Uterus (tissue), 2 donors: ENCODE measurements at regions not wholly inside any gene's neighbourhood (a gene's known extent, or its start where the extent isn't known, plus 50 kb on each side); places are given as distances from the start of the nearest gene placed in this dataset.

Experiments used
- POLR2A ChIP-seq, 2 donors: fragments of 450-650 bp; IDR thresholded peaks; one replicate each; pipeline ENCODE4 v1.6.1; 2016; ENCODE audit warnings: antibody characterized with exemption in 2 of 2, mild to moderate bottlenecking in 1 of 2, moderate library complexity in 1 of 2
- TF ChIP-seq, protein P1 (sequence below), 4 experiments: fragments of 200-600 bp in 2 of 4; fragments of 450-650 bp in 2 of 4; sonication (generic) in 2 of 4; IDR thresholded peaks; one replicate each; pipeline ENCODE4 v1.5.1; 2016 to 2019; ENCODE audit warnings: antibody characterized with exemption in 4 of 4, mild to moderate bottlenecking in 2 of 4, moderate library complexity in 1 of 4

DNA sequence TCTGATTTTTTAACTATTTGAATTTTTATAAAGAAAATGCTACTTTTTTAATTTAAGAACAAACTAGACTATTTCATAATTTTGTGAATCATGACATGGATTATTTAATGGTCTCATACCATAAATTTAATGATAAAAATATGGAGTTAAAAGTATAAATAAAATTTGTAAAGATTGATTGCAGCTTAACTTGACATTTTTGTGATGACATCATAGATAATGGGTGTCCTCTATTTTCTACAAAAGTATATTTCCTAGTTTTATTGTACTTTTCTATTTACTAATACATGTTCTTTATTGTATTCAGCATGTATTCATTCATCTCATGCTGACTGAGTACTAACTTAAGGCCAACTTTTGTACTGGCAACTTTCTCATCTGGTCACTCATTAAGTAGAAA is 1096.5 kb downstream of the NR2F1-AS1 start:
- TF ChIP-seq, protein P1, sequence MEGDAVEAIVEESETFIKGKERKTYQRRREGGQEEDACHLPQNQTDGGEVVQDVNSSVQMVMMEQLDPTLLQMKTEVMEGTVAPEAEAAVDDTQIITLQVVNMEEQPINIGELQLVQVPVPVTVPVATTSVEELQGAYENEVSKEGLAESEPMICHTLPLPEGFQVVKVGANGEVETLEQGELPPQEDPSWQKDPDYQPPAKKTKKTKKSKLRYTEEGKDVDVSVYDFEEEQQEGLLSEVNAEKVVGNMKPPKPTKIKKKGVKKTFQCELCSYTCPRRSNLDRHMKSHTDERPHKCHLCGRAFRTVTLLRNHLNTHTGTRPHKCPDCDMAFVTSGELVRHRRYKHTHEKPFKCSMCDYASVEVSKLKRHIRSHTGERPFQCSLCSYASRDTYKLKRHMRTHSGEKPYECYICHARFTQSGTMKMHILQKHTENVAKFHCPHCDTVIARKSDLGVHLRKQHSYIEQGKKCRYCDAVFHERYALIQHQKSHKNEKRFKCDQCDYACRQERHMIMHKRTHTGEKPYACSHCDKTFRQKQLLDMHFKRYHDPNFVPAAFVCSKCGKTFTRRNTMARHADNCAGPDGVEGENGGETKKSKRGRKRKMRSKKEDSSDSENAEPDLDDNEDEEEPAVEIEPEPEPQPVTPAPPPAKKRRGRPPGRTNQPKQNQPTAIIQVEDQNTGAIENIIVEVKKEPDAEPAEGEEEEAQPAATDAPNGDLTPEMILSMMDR (IDR thresholded peaks at IDR 0.05), result no peak
- TF ChIP-seq POLR2A (IDR thresholded peaks at IDR 0.05), result no peak
